ENCODE measurements at regions not wholly inside any gene's neighbourhood (a gene's known extent, or its start where the extent isn't known, plus 50 kb on each side); places are given as distances from the start of the nearest gene placed in this dataset.
A peak's percentile ranks its signal among the peaks of the same experiment; 100 is the strongest.

- no peak for DNase-seq
These were observed 377.3 kb downstream of the SETD4 start for GRCh38 chr21:35682904-35683549.

DNA sequence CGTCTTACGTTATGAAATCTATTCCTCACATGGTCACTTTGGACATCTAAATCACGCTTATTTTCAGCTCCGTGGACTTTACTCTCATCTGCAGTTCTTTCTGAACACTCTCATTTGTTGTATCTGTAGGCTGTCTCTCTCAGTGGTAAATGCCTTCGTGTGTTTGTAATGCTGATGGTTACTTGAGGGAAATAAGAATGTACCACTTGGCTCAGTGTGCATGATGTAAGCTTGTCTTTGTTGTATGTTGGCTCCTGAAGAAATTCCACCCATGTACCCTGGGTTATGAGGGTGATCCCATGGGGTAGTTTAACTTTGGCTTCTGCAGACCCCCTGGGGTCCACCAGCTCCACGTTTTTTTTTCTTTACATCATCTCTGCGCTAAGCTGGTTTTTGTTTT, 378.4 kb downstream of the SETD4 start:
- DNase-seq: no peak

DNA sequence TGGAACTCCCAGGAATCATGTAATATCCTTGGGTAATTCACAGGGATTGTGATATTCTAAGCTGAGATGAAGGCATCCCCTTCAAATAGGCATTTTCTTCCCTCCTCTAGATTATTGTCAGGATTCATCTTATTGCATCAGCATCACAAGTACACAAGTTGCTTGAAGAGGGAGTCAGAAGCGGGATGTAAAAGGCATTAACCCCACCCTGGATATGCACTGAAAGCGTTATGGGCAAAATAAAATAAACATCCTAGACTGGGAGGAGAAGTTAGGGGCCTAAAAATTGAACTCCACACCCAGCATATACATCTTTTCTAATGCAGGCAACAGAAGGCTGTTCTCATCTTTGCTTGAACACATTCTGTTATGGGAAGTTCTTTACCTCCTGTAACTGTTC, 381.2 kb downstream of the SETD4 start:
- no peak for DNase-seq

GRCh38 chr21:35678393-35678792, 381.9 kb downstream of the SETD4 start:
- no peak for DNase-seq

- DNase-seq: no peak
These were observed 383.0 kb downstream of the SETD4 start for GRCh38 chr21:35677298-35677841.

DNA sequence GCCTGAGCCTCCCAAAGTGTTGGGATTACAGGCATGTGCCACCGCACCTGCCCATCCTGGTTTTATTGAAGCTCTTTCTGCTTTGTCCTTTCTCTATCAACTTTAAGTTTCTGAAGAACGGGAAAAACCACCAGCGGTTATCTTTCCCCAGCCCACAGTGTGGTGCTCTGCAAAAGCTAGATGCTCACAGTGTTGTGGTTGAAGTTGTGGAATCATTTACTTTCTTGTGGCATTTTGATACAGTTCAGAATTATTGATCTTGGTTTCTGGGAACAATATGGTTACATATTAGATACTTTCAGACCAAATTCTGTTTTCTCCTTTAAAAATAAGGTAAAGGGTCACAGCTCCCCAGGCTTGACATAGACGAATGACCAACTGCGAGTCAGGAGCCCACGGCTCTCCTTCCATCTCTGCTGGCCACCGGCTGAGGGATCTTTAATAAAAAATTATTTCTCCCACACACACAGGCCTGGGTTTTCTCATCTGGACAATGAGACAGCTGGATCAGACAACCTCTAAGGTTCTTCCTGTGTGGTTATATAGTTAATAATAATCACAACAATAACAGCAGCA, 385.3 kb downstream of the SETD4 start:
- DNase-seq: no peak

DNA sequence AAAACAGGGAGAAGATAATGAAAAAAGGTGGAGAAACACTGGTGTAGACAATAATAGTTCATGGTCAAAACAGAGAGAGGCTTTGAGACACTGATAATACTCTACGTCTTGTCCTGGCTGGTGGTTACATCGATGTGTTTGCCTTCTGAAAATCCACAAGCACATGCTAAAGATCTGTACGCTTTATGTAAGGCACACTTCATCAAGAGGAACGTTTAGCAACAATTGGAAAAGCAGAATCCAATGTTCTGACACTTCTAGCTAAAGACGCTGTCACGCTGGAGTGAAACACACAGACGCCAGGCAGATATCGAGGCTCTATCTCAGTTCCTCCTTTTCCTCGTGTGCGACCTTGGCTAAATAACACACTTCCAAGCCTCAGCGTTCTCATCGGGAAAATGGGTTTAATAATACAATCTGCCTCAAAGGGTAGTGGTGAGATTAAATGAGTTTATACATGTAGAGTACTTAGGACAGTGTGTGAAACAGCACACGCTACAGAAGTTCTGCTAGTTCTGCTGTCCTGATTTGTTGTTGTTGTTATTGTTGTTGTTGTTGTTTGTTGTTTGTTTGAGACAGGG, 386.1 kb downstream of the SETD4 start:
- DNase-seq: no peak

GRCh38 chr21:35672313-35672712, 388.0 kb downstream of the SETD4 start:
- DNase-seq: no peak

- DNase-seq: no peak
These were observed 395.6 kb downstream of the SETD4 start for GRCh38 chr21:35664683-35665082.

DNA sequence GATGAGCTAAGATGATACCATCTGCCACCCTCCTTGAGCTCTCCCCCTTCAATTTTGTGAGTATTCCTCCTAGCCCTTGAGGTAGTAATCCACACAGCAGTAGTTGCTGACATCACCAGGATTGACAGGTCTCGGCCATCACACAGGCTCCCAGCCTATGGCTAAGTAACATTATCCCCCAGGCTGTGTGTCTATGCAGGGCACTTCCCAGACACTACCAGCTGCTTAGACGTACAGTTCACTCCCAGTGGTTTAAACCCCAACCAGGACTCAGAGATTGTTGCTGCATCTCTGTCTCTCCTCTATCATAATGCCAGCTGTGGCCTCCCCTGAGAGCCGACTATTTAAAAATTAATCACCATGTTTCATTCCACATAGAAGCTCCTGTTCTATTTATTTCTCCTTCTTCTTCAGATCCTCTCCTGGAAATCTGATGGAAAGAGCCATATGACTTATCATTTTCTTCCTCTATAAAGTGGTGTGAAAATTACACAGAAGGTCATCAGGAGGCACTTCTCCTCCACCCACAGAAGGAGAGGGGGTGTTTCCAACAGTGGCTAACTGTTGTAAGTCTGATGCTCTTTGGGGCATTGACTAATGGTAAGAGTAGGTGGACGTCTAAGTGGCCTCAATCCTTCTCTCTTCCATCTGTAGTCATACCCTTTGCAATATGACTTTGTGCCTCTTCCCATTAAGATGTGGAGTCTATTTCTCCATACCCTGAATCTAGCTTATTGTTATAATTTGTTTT, 396.3 kb downstream of the SETD4 start:
- peak; percentile 5 for DNase-seq

DNA sequence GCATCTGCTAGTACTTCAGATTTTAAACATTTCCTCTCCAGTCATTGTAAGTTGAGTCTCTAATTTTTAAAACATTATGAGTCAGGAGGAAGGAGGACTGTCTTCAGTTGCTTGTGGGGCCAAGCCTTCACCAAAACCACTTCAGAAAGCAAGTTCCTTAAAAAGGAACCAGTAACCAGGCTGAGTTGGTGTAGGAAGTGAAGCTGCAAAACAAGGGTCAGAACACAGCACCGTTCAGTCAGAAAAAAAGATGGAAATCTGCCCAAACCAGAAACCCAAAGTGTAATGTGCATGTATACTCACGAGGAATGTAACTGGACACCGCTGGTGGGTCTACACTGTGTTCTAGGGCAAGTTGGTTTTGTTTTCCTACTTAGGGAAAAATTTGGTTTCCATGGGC, 402.1 kb downstream of the SETD4 start:
- DNase-seq: no peak

GRCh38 chr21:35652872-35653271, 407.5 kb downstream of the SETD4 start:
- no peak for DNase-seq

- no peak for DNase-seq
These were observed 408.1 kb downstream of the SETD4 start for GRCh38 chr21:35652196-35652595.

DNA sequence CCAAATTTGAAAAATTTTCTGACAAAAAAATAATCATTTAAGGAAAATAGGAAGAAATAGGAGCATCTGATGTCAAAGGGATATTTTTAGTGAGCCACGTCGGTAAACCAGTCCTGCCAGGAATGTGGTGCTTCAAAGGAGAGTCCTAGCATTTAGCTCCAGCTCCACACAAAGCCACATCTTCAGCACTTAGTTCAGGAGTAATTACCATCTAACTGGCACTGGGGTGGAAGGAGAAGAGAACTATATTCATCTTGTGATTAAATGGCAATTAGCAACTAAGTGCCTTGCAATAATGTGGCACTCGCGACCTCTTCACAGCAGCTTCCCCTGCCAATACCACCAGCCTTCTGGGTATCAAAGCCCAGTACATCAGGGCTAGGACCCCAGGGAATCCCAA, 409.1 kb downstream of the SETD4 start:
- no peak for DNase-seq

DNA sequence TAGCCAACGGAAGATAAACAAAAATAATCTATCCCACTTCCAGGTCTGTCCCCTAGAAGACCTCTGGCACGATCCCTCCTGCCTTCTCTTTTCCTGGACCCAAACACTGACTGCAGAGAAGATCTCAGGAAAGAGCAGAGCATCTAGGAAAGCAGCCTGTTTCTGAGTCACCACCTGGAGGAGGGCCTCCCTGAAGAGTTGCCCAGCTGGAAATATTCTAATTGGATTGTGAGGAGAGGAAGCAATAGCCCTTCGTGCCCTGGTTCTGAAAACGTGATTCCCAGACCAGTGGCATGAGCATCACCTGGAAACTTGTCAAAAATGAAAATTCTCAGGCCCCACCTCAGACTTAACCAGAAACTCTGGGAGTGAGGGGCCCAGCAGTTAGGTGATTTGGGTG, 411.1 kb downstream of the SETD4 start:
- peak; percentile 9 for DNase-seq

GRCh38 chr21:35648512-35648911, 411.8 kb downstream of the SETD4 start:
- DNase-seq: no peak

DNA sequence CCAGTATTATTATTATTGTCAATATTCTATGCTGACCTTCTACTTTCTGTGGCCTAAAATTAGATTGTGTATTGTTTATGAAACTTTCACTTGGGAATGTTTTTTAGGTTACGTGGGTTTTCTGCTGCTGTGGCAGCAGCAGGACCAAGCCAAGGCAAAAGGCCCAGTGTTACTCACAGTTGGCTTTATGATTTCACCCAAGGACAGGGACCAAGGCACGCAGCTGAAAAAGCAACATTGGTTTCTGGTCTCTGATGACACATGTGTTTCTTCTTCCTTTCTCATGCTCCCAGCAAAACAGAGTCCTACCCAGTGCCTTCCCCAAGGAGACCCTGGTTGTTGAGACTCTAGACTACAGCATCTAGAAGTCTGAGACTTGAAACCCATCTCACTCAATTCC, 413.7 kb downstream of the SETD4 start:
- DNase-seq: no peak

- DNase-seq: no peak
These were observed 414.3 kb downstream of the SETD4 start for GRCh38 chr21:35645991-35646390.

GRCh38 chr21:35644523-35644922, 415.8 kb downstream of the SETD4 start:
- no peak for DNase-seq

DNA sequence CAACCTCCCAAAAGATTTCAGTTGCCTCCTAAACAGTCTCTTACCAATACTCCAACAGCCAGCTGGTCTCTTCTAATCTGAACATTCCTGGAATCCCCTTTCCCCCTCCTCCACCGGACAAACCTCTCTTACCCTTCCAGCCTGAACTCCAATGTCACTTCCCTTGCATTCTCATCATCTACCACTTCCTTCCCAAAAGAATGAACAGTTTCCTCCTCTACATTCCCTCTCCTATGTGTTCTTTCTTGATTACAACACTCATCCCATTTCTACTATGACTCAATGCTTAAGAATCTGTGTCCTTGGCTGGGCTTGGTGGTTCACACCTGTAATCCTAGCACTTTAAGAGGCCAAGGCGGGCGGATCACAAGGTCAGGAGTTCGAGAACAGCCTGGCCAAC, 417.1 kb downstream of the SETD4 start:
- no peak for DNase-seq

DNA sequence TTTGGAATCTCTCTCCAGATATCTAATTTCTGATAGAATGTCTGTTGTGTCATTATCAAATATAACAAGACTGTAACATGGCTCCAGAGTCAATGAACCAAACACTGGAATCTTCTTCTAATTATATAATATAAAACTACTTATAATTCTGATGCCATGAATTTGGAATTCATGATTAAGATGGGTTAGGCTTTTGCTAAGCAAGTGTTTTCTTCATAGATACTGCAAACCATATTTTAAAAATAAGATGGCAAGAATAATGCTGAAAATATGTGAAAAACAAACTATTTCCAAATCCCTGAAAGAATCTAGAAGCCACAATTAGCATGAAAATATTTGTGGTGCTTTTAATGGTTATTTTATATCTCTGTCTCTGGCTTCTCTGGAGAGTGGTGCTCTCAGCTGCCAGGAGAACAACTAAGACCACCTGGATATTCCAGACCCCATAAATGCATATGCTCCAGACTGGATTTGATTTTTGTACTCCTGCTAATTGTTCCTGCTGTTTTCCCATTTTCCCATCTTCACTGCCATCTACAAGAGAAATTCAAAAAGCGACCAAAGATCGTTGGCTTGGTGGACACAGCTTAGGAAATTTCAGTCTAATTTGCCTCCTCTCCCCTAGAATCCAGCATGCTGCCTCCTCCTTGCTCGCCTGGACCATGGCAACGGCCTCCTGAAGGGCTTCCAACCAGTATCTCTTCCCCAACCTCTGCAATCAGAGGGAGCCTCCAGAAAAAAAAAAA, 418.9 kb downstream of the SETD4 start:
- DNase-seq: no peak

DNA sequence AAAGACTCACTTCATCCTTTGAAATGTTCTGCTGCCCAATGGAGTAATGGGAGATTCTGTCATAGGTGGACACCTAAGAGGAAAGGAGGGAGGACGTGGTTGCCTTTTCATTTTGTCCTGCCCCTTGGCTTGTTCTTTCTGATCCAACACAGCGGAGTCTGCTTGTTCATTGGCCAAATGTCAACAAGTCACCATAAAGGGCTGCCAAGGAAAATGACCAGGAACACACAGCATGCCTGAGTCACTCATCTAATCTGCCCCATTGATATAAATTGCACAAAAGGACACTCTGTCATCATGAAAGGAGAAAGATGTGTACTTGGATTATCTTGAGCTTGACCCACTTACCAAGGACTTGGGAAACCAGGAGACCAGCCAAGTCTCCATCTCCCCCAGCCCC, 422.9 kb downstream of the SETD4 start:
- DNase-seq: no peak

DNA sequence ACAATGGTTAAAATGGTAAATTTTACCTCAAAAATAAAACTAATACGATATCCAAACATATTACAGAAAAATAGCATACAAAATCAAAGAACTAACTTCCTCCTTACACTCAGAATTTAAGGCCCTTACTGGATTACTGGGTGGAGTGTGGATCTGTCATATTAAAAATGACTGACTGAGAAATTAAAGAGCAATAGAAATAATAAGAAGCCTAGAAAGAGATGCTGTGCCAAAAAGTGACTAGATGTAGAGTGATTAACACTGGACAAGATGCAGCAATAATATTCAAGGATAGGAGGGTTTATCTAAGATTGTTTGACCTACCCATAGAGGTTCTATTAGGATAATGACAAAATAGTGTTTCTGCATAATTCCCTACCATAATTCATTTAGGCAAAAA, 424.3 kb downstream of the SETD4 start:
- no peak for DNase-seq

All from NCI-H82 (cell line).